ENCODE measurements at regions not wholly inside any gene's neighbourhood (a gene's known extent, or its start where the extent isn't known, plus 50 kb on each side); places are given as distances from the start of the nearest gene placed in this dataset.

DNA sequence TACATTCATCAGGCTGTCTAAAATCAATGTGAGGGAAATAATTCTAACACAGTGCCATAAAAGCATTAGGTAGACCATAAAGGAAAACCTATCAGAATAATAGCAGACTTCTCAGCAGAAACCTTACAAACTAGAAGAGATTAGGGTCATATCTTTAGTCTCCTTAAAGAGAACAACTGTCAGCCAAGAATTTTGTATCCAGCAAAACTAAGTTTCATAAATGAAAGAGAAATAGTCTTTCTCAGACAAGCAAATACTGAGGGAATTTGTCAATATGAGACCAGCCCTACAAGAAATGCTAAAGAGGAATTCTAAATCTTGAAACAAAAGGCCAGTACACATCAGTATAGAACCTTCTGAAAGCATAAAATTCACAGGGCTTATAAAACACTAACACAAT, 482.0 kb downstream of the SATB2 start:
- ATAC-seq (no peak), DNase-seq (no peak)
- Histone ChIP-seq H3K4me3 (no peak overlapping the region), H3K27me3 (no peaks in the 10 kb centered on the region), H3K36me3 (no peaks in the 10 kb centered on the region), H3K9me3 (peaks cover 0 to 8% (median 0%) of the 10 kb centered on the region in 4 donors), H3K27ac (no peak overlapping the region), H3K4me1 (no peaks in the 10 kb centered on the region)
- intact Hi-C loops (cut with DNase I): no loop called here
- TF ChIP-seq POLR2A (IDR thresholded peaks at IDR 0.05): no peak
- TF ChIP-seq, protein P1, sequence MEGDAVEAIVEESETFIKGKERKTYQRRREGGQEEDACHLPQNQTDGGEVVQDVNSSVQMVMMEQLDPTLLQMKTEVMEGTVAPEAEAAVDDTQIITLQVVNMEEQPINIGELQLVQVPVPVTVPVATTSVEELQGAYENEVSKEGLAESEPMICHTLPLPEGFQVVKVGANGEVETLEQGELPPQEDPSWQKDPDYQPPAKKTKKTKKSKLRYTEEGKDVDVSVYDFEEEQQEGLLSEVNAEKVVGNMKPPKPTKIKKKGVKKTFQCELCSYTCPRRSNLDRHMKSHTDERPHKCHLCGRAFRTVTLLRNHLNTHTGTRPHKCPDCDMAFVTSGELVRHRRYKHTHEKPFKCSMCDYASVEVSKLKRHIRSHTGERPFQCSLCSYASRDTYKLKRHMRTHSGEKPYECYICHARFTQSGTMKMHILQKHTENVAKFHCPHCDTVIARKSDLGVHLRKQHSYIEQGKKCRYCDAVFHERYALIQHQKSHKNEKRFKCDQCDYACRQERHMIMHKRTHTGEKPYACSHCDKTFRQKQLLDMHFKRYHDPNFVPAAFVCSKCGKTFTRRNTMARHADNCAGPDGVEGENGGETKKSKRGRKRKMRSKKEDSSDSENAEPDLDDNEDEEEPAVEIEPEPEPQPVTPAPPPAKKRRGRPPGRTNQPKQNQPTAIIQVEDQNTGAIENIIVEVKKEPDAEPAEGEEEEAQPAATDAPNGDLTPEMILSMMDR (IDR thresholded peaks at IDR 0.05): no peak

DNA sequence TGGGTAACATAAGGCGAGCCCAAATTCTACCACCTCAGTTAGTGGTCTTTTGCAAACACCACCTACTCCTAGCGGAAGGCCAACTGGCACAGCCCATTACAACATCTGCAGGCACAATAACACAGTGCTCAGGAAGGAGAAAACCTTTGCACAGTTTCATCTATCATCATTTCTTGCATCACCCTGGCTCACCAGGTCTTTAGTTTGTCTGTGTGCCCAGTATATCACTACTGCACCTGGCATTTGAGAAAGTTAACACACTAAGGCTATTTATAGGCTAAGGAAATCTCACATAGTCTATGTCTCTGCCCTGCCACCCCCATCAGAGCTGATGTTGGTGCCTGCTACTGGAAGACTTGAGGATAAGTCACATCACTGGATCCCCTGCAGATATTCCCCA, 484.0 kb downstream of the SATB2 start:
- intact Hi-C loops (cut with DNase I): no loop called here
- WGBS (ENCODE audit: insufficient coverage, low coverage, low lambda C conversion rate, missing lambda C conversion rate): 61% methylated on average over 2 of the region's 2 CpGs

DNA sequence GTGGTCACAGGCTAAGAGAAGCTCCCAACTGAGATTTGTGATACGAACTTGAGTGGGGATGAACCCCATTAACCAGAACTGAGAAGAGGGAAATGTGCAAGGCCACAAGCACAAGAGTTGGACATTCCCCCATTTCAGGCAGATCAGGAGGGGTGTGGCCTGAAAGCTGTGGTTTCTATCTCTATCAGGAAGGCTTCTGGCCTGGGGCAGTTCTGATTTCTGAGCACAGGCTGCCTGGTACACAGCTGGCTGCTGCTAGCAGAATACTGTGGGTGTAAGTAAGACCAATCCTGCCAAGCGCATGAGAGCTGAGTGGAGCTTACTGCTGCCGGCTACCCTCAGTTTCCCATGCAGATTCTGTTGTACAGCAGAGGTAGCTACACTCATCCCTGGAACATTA, 484.6 kb downstream of the SATB2 start:
- H3K27ac ChIP-seq: no peak overlapping the region
- H3K36me3 ChIP-seq: no peaks in the 10 kb centered on the region
- TF ChIP-seq, protein P1 (IDR thresholded peaks at IDR 0.05): no peak
- TF ChIP-seq POLR2A (IDR thresholded peaks at IDR 0.05): no peak
- DNase-seq (no peak), ATAC-seq (no peak)
- H3K4me3 ChIP-seq: no peak overlapping the region
- WGBS (ENCODE audit: insufficient coverage, low coverage, low lambda C conversion rate, missing lambda C conversion rate): 83% methylated on average over 1 of the region's 3 CpGs
- no peaks in the 10 kb centered on the region for H3K4me1 ChIP-seq
- intact Hi-C loops (cut with DNase I): no loop called here
- peaks cover 0 to 8% (median 0%) of the 10 kb centered on the region in 4 donors for H3K9me3 ChIP-seq
- peaks cover 0 to 3% of the 10 kb centered on the region in 2 donors for H3K27me3 ChIP-seq

More for the DNA sequence above, 484.0 kb downstream of the SATB2 start:
- ATAC-seq (no peak), DNase-seq (no peak)
- H3K4me3 ChIP-seq: no peak overlapping the region
- H3K9me3 ChIP-seq: peaks cover 0 to 8% (median 0%) of the 10 kb centered on the region in 4 donors
- no peak overlapping the region for H3K27ac ChIP-seq
- peaks cover 0 to 3% of the 10 kb centered on the region in 2 donors for H3K27me3 ChIP-seq
- no peaks in the 10 kb centered on the region for H3K4me1 ChIP-seq
- no peaks in the 10 kb centered on the region for H3K36me3 ChIP-seq
- TF ChIP-seq, protein P1 (IDR thresholded peaks at IDR 0.05): no peak
- TF ChIP-seq POLR2A (IDR thresholded peaks at IDR 0.05): no peak

DNA sequence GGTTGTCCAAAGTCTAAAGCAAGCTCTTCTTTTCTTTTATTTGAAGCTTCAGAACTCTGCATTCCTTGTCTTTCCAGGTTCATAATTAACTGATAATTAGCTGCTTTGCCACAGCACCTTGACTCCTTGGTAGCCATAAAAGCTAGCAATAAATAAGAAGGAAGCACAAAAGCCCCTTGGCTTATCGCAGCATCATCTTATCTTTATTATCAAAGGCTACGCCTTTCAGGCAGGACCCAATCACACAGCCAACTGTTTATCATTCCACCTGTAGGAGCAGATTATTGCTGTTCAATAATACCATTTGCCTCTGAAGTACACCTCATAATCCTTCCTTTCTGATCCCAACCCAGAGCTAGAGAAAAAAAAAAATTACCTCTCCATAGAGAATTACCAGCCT, 489.2 kb downstream of the SATB2 start:
- Histone ChIP-seq H3K27me3 (peaks cover 0 to 3% of the 10 kb centered on the region in 2 donors), H3K9me3 (no peaks in the 10 kb centered on the region), H3K27ac (no peak overlapping the region), H3K4me1 (no peaks in the 10 kb centered on the region), H3K36me3 (no peaks in the 10 kb centered on the region), H3K4me3 (no peak overlapping the region)
- ATAC-seq: no peak
- 56% methylated on average over 2 of the region's 2 CpGs for WGBS (ENCODE audit: insufficient coverage, low coverage, low lambda C conversion rate, missing lambda C conversion rate)
- intact Hi-C loops (cut with DNase I): no loop called here
- no peak for DNase-seq
- TF ChIP-seq, protein P1 (IDR thresholded peaks at IDR 0.05): no peak
- TF ChIP-seq POLR2A (IDR thresholded peaks at IDR 0.05): no peak

DNA sequence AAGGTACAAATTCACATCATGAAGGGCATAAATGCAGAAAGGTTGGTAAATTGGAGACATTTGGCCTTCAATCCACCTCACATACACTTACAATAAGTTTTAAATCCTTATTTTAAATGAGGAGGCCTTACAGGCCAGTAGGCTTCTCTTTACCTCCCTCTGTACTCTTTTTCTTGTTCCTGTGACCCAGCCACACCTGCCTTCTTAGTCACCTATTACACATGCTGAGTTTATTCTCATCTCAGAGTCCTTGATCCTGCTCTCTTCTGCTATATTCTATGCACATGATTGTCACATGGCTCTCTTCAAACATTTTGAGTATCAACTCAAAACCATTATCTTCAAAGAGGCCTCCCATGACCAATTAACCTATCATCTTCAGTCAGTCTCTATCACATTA, 491.5 kb downstream of the SATB2 start:
- no peak overlapping the region for H3K4me3 ChIP-seq
- DNase-seq (no peak), ATAC-seq (no peak)
- H3K9me3 ChIP-seq: no peaks in the 10 kb centered on the region
- no peak overlapping the region for H3K27ac ChIP-seq
- TF ChIP-seq, protein P1 (IDR thresholded peaks at IDR 0.05): no peak
- TF ChIP-seq POLR2A (IDR thresholded peaks at IDR 0.05): no peak
- H3K36me3 ChIP-seq: no peaks in the 10 kb centered on the region
- no peaks in the 10 kb centered on the region for H3K4me1 ChIP-seq
- intact Hi-C loops (cut with DNase I): no loop called here
- peaks cover 0 to 3% of the 10 kb centered on the region in 2 donors for H3K27me3 ChIP-seq
